Ovary (tissue), 7 donors: ENCODE measurements at regions not wholly inside any gene's neighbourhood (a gene's known extent, or its start where the extent isn't known, plus 50 kb on each side); places are given as distances from the start of the nearest gene placed in this dataset.

Source experiments
- DNase-seq, 5 donors: peaks; one replicate each; pipeline ENCODE4 v3.0.0-alpha.2; 2019 to 2020
- H3K27ac ChIP-seq, 2 donors: fragments of 200-600 bp; one replicate each; pipeline versions ENCODE4 v1.5.1 to v1.8.0; 2019 to 2022
- H3K27me3 ChIP-seq: fragments of 200-600 bp; one replicate; pipeline ENCODE4 v1.8.0; 2022
- H3K36me3 ChIP-seq: fragments of 200-600 bp; sonication (generic); one replicate; pipeline ENCODE4 v1.5.1; 2019
- H3K4me1 ChIP-seq: one replicate; pipeline ENCODE4 v1.8.1; 2013; ENCODE audit warnings: mild to moderate bottlenecking, moderate library complexity; ENCODE audit not compliant: insufficient read depth
- H3K4me3 ChIP-seq: fragments of 200-600 bp; sonication (generic); one replicate; pipeline ENCODE4 v1.5.1; 2017
- H3K9me3 ChIP-seq, 2 donors: fragments of 200-600 bp in 1 of 2; sonication (generic) in 1 of 2; one replicate each; pipeline versions ENCODE4 v1.5.1 to v1.8.1; 2013 to 2019; ENCODE audit warnings: mild to moderate bottlenecking in 1 of 2, moderate library complexity in 1 of 2
- EP300 ChIP-seq: sonication (generic); formaldehyde crosslinking; IDR thresholded peaks from one replicate; pipeline ENCODE4 v1.6.1; 2017; ENCODE audit warnings: antibody characterized with exemption
- POLR2A ChIP-seq: fragments of 450-650 bp; IDR thresholded peaks from one replicate; pipeline ENCODE4 v1.6.1; 2017; ENCODE audit warnings: antibody characterized with exemption, mild to moderate bottlenecking, moderate library complexity
- WGBS, 3 donors: extraction: QIAGEN DNeasy Blood & Tissue Kit in 1 of 3; methylation state at CpG; one replicate each; pipeline versions ENCODE4 v1.1.5 to v1.1.7; 2013 to 2017; 5-methylcytosine and 5-hydroxymethylcytosine counted together
- intact Hi-C, 4 donors: fragments of 100-400 bp; cut with DNase I; formaldehyde crosslinking; loops; one replicate each; pipeline versions ENCODE4 v1.11.0 to v1.15.1; 2022 to 2023
- TF ChIP-seq, protein P1 (sequence below), 3 donors: fragments of 450-650 bp in 2 of 3; fragments of 200-600 bp in 1 of 3; IDR thresholded peaks; one replicate each; pipeline versions ENCODE4 v1.5.1 to v1.8.0; 2016 to 2022; ENCODE audit warnings: antibody characterized with exemption in 3 of 3, mild to moderate bottlenecking in 1 of 3
- donor health status: DM: no; HTN: no; CAD: no; lungs with moderate emphysema.
- donor health status: DM: no; HTN: no; CAD: no.
- donor health status: Bipolar disorder and iron deficiency.
- donor health status: DM: no; HTN: no; CAD: no.
- donor health status: DM: yes; HTN: yes; CAD: no.

GRCh38 chr10:62958980-62959379 is 142.8 kb upstream of the EGR2 start:
- TF ChIP-seq, protein P1, sequence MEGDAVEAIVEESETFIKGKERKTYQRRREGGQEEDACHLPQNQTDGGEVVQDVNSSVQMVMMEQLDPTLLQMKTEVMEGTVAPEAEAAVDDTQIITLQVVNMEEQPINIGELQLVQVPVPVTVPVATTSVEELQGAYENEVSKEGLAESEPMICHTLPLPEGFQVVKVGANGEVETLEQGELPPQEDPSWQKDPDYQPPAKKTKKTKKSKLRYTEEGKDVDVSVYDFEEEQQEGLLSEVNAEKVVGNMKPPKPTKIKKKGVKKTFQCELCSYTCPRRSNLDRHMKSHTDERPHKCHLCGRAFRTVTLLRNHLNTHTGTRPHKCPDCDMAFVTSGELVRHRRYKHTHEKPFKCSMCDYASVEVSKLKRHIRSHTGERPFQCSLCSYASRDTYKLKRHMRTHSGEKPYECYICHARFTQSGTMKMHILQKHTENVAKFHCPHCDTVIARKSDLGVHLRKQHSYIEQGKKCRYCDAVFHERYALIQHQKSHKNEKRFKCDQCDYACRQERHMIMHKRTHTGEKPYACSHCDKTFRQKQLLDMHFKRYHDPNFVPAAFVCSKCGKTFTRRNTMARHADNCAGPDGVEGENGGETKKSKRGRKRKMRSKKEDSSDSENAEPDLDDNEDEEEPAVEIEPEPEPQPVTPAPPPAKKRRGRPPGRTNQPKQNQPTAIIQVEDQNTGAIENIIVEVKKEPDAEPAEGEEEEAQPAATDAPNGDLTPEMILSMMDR (IDR thresholded peaks at IDR 0.05), result no peak
- TF ChIP-seq POLR2A, result no peak
- no peak for TF ChIP-seq EP300
- Histone ChIP-seq H3K4me1 (peaks cover 1% of the 10 kb centered on the region), H3K36me3 (no peaks in the 10 kb centered on the region), H3K27ac (no peak overlapping the region), H3K4me3 (no peak overlapping the region), H3K9me3 (no peaks in the 10 kb centered on the region), H3K27me3 (no peaks in the 10 kb centered on the region)
- intact Hi-C loops, result no loop called here
- DNase-seq, result no peak
- WGBS, 3 donors, result 5 to 35% (median 24%) methylated on average over 1 of the region's 1 CpG

- TF ChIP-seq EP300 (no peak), POLR2A (no peak)
- TF ChIP-seq, protein P1 (IDR thresholded peaks at IDR 0.05), result no peak
- no peaks in the 10 kb centered on the region for H3K9me3 ChIP-seq
- no peak for DNase-seq
- no peak overlapping the region for H3K4me3 ChIP-seq
- no peaks in the 10 kb centered on the region for H3K36me3 ChIP-seq
- intact Hi-C loops, result no loop called here
- H3K27ac ChIP-seq, result no peak overlapping the region
- H3K27me3 ChIP-seq, result no peaks in the 10 kb centered on the region
- WGBS, 3 donors, result 70 to 82% (median 79%) methylated on average over 3 of the region's 3 CpGs
- H3K4me1 ChIP-seq, result no peaks in the 10 kb centered on the region
Measured at GRCh38 chr10:62946278-62946677, 130.1 kb upstream of the EGR2 start.

- no peak for DNase-seq
- no peak overlapping the region for H3K4me3 ChIP-seq
- no peaks in the 10 kb centered on the region for H3K36me3 ChIP-seq
- H3K27ac ChIP-seq, result no peak overlapping the region
- no peaks in the 10 kb centered on the region for H3K4me1 ChIP-seq
- H3K9me3 ChIP-seq, result no peaks in the 10 kb centered on the region
- intact Hi-C loops, result loop anchor here in 1 of 4 donors (10.0 kb wide), 1 partner anchor 265 kb away; no protein-coding TSS in a partner anchor
- 95 to 99% (median 97%) methylated on average over 2 of the region's 2 CpGs for WGBS, 3 donors
- TF ChIP-seq POLR2A, result no peak
- no peak for TF ChIP-seq EP300
- TF ChIP-seq, protein P1 (IDR thresholded peaks at IDR 0.05), result no peak
- no peaks in the 10 kb centered on the region for H3K27me3 ChIP-seq
Measured at GRCh38 chr10:62939698-62940097, 123.5 kb upstream of the EGR2 start.

- H3K27me3 ChIP-seq, result no peaks in the 10 kb centered on the region
- no peaks in the 10 kb centered on the region for H3K36me3 ChIP-seq
- H3K27ac ChIP-seq, result no peak overlapping the region
- no peak for DNase-seq
- intact Hi-C loops, result loop anchor here in 1 of 4 donors (10.0 kb wide), 1 partner anchor 266 kb away; no protein-coding TSS in a partner anchor
- no peaks in the 10 kb centered on the region for H3K9me3 ChIP-seq
- H3K4me1 ChIP-seq, result no peaks in the 10 kb centered on the region
- WGBS, 3 donors, result 64 to 68% (median 66%) methylated on average over 5 of the region's 5 CpGs
- TF ChIP-seq, protein P1 (IDR thresholded peaks at IDR 0.05), result no peak
- TF ChIP-seq POLR2A (no peak), EP300 (no peak)
- H3K4me3 ChIP-seq, result no peak overlapping the region
Measured at GRCh38 chr10:62938672-62939071, 122.5 kb upstream of the EGR2 start.
